ENCODE measurements at regions not wholly inside any gene's neighbourhood (a gene's known extent, or its start where the extent isn't known, plus 50 kb on each side); places are given as distances from the start of the nearest gene placed in this dataset.

GRCh38 chr1:57485643-57486042 is 61.8 kb upstream of the DAB1 start:
- intact Hi-C loops (cut with DNase I): no loop called here
- H3K27ac ChIP-seq: no peak overlapping the region

DNA sequence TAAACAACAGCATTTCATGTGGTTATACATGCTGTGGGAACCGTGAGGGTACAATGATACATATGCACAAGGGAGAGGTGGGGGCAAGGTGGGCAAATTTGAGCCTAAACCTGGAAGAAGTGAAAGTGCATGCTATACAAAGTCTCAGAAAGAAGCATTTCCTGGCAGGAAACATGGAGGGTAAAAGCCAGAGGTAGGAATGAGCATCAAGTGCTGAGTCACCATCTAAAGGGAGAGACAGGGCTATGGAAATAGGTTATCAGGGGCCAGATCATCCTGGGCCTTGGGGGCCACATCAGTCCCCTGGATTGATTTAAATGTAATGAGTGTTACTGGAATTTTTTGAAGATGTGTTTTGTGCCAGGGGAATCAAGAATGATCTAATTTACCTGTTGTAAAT is 60.1 kb upstream of the DAB1 start:
- no peaks in the 10 kb centered on the region for H3K27me3 ChIP-seq
- ATAC-seq (no peak), DNase-seq (no peak)
- no peak overlapping the region for H3K4me3 ChIP-seq
- no peak overlapping the region for H3K27ac ChIP-seq
- TF ChIP-seq CTCF (IDR thresholded peaks at IDR 0.05) (no peak), POLR2A (IDR thresholded peaks at IDR 0.05) (no peak)
- no peaks in the 10 kb centered on the region for H3K4me1 ChIP-seq
- H3K36me3 ChIP-seq: no peaks in the 10 kb centered on the region
- 82% methylated on average over 1 of the region's 1 CpG for WGBS (ENCODE audit: insufficient coverage, low coverage, low lambda C conversion rate, missing lambda C conversion rate)
- no peaks in the 10 kb centered on the region for H3K9me3 ChIP-seq
- intact Hi-C loops (cut with DNase I): no loop called here

More at GRCh38 chr1:57485643-57486042, 61.8 kb upstream of the DAB1 start:
- ATAC-seq (no peak), DNase-seq (no peak)
- no peaks in the 10 kb centered on the region for H3K36me3 ChIP-seq
- no peak overlapping the region for H3K4me3 ChIP-seq
- no peaks in the 10 kb centered on the region for H3K4me1 ChIP-seq
- WGBS (ENCODE audit: insufficient coverage, low coverage, low lambda C conversion rate, missing lambda C conversion rate): 44% methylated on average over 4 of the region's 4 CpGs
- no peaks in the 10 kb centered on the region for H3K9me3 ChIP-seq
- TF ChIP-seq POLR2A (IDR thresholded peaks at IDR 0.05) (no peak), CTCF (IDR thresholded peaks at IDR 0.05) (no peak)
- no peaks in the 10 kb centered on the region for H3K27me3 ChIP-seq

- Histone ChIP-seq H3K36me3 (no peaks in the 10 kb centered on the region), H3K9me3 (no peaks in the 10 kb centered on the region), H3K27me3 (no peaks in the 10 kb centered on the region), H3K27ac (no peak overlapping the region), H3K4me3 (no peak overlapping the region), H3K4me1 (no peaks in the 10 kb centered on the region)
- ATAC-seq (no peak), DNase-seq (no peak)
- no peak for TF ChIP-seq CTCF (IDR thresholded peaks at IDR 0.05)
- TF ChIP-seq POLR2A (IDR thresholded peaks at IDR 0.05): no peak
- intact Hi-C loops (cut with DNase I): no loop called here
Observed at GRCh38 chr1:57479471-57479870, 55.6 kb upstream of the DAB1 start.

- intact Hi-C loops (cut with DNase I): no loop called here
- TF ChIP-seq CTCF (IDR thresholded peaks at IDR 0.05) (no peak), POLR2A (IDR thresholded peaks at IDR 0.05) (no peak)
- no peaks in the 10 kb centered on the region for H3K36me3 ChIP-seq
- H3K9me3 ChIP-seq: no peaks in the 10 kb centered on the region
- H3K4me1 ChIP-seq: no peaks in the 10 kb centered on the region
- H3K27me3 ChIP-seq: no peaks in the 10 kb centered on the region
- no peak overlapping the region for H3K4me3 ChIP-seq
- ATAC-seq (no peak), DNase-seq (no peak)
- H3K27ac ChIP-seq: no peak overlapping the region
- 76% methylated on average over 3 of the region's 5 CpGs for WGBS (ENCODE audit: insufficient coverage, low coverage, low lambda C conversion rate, missing lambda C conversion rate)
Observed at GRCh38 chr1:57475366-57475765, 51.5 kb upstream of the DAB1 start.

GRCh38 chr1:57474137-57474750 is 50.4 kb upstream of the DAB1 start:
- Histone ChIP-seq H3K27me3 (no peaks in the 10 kb centered on the region), H3K27ac (no peak overlapping the region), H3K36me3 (no peaks in the 10 kb centered on the region), H3K9me3 (no peaks in the 10 kb centered on the region), H3K4me3 (no peak overlapping the region), H3K4me1 (no peaks in the 10 kb centered on the region)
- DNase-seq (no peak), ATAC-seq (no peak)
- WGBS (ENCODE audit: insufficient coverage, low coverage, low lambda C conversion rate, missing lambda C conversion rate): 76% methylated on average over 4 of the region's 4 CpGs
- intact Hi-C loops (cut with DNase I): no loop called here
- TF ChIP-seq CTCF (IDR thresholded peaks at IDR 0.05) (no peak), POLR2A (IDR thresholded peaks at IDR 0.05) (no peak)
